ENCODE measurements at regions not wholly inside any gene's neighbourhood (a gene's known extent, or its start where the extent isn't known, plus 50 kb on each side); places are given as distances from the start of the nearest gene placed in this dataset.

DNA sequence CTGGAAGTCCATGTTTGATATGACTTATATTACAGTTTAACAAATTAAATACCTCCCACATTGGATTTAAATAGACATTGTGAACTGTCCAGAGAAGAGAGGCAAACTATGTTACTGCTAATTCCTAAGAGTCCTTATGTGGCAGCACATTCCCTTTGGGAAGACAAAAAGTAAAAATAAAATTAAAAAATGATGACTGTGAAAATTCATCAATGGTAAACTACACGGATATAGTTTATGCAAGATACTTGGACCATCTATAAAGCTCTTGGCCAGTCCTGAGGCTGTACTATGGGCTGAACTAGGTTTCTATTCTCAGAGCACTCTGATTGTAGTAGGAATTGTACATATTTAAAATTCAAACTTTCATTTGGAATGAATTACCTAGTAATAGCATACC is 206.4 kb downstream of the LRRK2 start:
- Histone ChIP-seq H3K4me3 (ENCODE audit: low read depth in 1 of 3, low read length in 3 of 3) (no peak overlapping the region), H3K36me3 (ENCODE audit: control insufficient read depth in 4 of 4, insufficient read depth in 3 of 4, low read depth in 1 of 4, low read length in 3 of 4) (no peaks in the 10 kb centered on the region), H3K9ac (ENCODE audit: low read depth in 1 of 2, low read length in 2 of 2) (no peak overlapping the region), H3K9me3 (ENCODE audit: control insufficient read depth in 4 of 4, low read length in 3 of 4) (no peaks in the 10 kb centered on the region), H3K4me1 (ENCODE audit: control insufficient read depth in 4 of 4, insufficient read depth in 4 of 4, low read length in 3 of 4) (no peaks in the 10 kb centered on the region), H3K27me3 (ENCODE audit: control insufficient read depth in 4 of 4, insufficient read depth in 4 of 4, low read length in 3 of 4) (no peaks in the 10 kb centered on the region), H3K27ac (ENCODE audit: low read depth in 1 of 2, low read length in 2 of 2) (no peak overlapping the region)
- DNase-seq (ENCODE audit: low spot score), result no peak
- 71% methylated on average over 1 of the region's 1 CpG for WGBS
- TF ChIP-seq RAD21 (IDR thresholded peaks at IDR 0.05) (no peak), YY1 (IDR thresholded peaks at IDR 0.05) (no peak), HNF4A (conservative IDR thresholded peaks at IDR 0.05) (no peak), FOXA2 (IDR thresholded peaks at IDR 0.05) (no peak)
- TF ChIP-seq, protein P1, sequence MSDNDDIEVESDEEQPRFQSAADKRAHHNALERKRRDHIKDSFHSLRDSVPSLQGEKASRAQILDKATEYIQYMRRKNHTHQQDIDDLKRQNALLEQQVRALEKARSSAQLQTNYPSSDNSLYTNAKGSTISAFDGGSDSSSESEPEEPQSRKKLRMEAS (IDR thresholded peaks at IDR 0.05), result no peak

DNA sequence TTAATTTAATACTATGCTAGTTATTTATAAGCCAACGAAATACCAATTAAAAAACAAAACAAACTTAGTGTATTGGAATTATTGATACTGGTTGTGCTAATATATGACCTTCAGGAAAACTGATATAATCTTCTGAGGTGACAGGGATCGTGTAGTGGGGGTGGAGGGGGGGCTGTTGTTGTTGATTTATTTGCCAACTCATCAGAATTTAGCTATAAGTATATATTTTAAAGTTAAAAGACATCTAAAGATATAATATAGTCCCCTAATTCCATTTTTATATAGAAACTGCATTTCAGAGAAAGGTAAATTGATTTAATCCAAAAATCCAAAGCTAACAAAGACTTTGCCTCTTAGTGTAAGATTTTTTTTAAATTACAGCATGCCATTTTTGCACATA is 210.5 kb downstream of the LRRK2 start:
- DNase-seq (ENCODE audit: low spot score), result no peak
- no peaks in the 10 kb centered on the region for H3K36me3 ChIP-seq (ENCODE audit: control insufficient read depth in 4 of 4, insufficient read depth in 3 of 4, low read depth in 1 of 4, low read length in 3 of 4)
- 50% methylated on average over 2 of the region's 2 CpGs for WGBS
- H3K27ac ChIP-seq (ENCODE audit: low read depth in 1 of 2, low read length in 2 of 2), result no peak overlapping the region
- no peak for TF ChIP-seq TAF1 (conservative IDR thresholded peaks at IDR 0.05)
- H3K4me3 ChIP-seq (ENCODE audit: low read depth in 1 of 3, low read length in 3 of 3), result no peak overlapping the region
- no peak overlapping the region for H3K9ac ChIP-seq (ENCODE audit: low read depth in 1 of 2, low read length in 2 of 2)
- H3K27me3 ChIP-seq (ENCODE audit: control insufficient read depth in 4 of 4, insufficient read depth in 4 of 4, low read length in 3 of 4), result no peaks in the 10 kb centered on the region
- H3K9me3 ChIP-seq (ENCODE audit: control insufficient read depth in 4 of 4, low read length in 3 of 4), result no peaks in the 10 kb centered on the region
- H3K4me1 ChIP-seq (ENCODE audit: control insufficient read depth in 4 of 4, insufficient read depth in 4 of 4, low read length in 3 of 4), result no peaks in the 10 kb centered on the region

DNA sequence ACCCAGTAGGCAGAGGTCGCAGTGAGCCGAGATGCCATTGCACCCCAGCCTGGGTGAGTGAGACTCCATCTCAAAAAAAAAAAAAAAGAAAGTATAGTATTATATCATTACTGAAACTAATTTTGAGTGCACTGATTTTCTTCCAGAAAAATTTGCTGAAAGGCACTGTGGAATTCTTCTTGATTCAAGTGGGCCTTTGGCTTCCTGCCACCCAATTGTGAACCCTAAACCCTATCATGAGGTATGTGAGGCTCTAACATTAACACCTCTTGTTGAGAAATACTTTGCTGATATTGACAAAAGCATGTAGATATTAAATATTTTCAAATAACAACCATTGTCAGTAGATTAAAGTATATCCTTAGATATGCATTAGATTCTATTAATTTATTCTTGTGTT is 211.2 kb downstream of the LRRK2 start:
- no peak for DNase-seq (ENCODE audit: low spot score)
- Histone ChIP-seq H3K36me3 (ENCODE audit: control insufficient read depth in 4 of 4, insufficient read depth in 3 of 4, low read depth in 1 of 4, low read length in 3 of 4) (no peaks in the 10 kb centered on the region), H3K4me3 (ENCODE audit: low read depth in 1 of 3, low read length in 3 of 3) (no peak overlapping the region), H3K27ac (ENCODE audit: low read depth in 1 of 2, low read length in 2 of 2) (no peak overlapping the region), H3K27me3 (ENCODE audit: control insufficient read depth in 4 of 4, insufficient read depth in 4 of 4, low read length in 3 of 4) (no peaks in the 10 kb centered on the region), H3K9me3 (ENCODE audit: control insufficient read depth in 4 of 4, low read length in 3 of 4) (no peaks in the 10 kb centered on the region), H3K4me1 (ENCODE audit: control insufficient read depth in 4 of 4, insufficient read depth in 4 of 4, low read length in 3 of 4) (no peaks in the 10 kb centered on the region), H3K9ac (ENCODE audit: low read depth in 1 of 2, low read length in 2 of 2) (no peak overlapping the region)
- TF ChIP-seq RXRA (IDR thresholded peaks at IDR 0.05), result no peak
- TF ChIP-seq RAD21 (IDR thresholded peaks at IDR 0.05), result no peak
- TF ChIP-seq NR2F2 (IDR thresholded peaks at IDR 0.05), result no peak
- TF ChIP-seq, protein P2, sequence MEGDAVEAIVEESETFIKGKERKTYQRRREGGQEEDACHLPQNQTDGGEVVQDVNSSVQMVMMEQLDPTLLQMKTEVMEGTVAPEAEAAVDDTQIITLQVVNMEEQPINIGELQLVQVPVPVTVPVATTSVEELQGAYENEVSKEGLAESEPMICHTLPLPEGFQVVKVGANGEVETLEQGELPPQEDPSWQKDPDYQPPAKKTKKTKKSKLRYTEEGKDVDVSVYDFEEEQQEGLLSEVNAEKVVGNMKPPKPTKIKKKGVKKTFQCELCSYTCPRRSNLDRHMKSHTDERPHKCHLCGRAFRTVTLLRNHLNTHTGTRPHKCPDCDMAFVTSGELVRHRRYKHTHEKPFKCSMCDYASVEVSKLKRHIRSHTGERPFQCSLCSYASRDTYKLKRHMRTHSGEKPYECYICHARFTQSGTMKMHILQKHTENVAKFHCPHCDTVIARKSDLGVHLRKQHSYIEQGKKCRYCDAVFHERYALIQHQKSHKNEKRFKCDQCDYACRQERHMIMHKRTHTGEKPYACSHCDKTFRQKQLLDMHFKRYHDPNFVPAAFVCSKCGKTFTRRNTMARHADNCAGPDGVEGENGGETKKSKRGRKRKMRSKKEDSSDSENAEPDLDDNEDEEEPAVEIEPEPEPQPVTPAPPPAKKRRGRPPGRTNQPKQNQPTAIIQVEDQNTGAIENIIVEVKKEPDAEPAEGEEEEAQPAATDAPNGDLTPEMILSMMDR (IDR thresholded peaks at IDR 0.05; ENCODE audit: low read depth, low read length, missing input control), result no peak
- TF ChIP-seq, protein P3, sequence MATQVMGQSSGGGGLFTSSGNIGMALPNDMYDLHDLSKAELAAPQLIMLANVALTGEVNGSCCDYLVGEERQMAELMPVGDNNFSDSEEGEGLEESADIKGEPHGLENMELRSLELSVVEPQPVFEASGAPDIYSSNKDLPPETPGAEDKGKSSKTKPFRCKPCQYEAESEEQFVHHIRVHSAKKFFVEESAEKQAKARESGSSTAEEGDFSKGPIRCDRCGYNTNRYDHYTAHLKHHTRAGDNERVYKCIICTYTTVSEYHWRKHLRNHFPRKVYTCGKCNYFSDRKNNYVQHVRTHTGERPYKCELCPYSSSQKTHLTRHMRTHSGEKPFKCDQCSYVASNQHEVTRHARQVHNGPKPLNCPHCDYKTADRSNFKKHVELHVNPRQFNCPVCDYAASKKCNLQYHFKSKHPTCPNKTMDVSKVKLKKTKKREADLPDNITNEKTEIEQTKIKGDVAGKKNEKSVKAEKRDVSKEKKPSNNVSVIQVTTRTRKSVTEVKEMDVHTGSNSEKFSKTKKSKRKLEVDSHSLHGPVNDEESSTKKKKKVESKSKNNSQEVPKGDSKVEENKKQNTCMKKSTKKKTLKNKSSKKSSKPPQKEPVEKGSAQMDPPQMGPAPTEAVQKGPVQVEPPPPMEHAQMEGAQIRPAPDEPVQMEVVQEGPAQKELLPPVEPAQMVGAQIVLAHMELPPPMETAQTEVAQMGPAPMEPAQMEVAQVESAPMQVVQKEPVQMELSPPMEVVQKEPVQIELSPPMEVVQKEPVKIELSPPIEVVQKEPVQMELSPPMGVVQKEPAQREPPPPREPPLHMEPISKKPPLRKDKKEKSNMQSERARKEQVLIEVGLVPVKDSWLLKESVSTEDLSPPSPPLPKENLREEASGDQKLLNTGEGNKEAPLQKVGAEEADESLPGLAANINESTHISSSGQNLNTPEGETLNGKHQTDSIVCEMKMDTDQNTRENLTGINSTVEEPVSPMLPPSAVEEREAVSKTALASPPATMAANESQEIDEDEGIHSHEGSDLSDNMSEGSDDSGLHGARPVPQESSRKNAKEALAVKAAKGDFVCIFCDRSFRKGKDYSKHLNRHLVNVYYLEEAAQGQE (IDR thresholded peaks at IDR 0.05), result no peak
- WGBS, result 82% methylated on average over 2 of the region's 2 CpGs

All from liver (tissue), 8 donors.